HepG2 (cell line): ENCODE measurements at regions not wholly inside any gene's neighbourhood (a gene's known extent, or its start where the extent isn't known, plus 50 kb on each side); places are given as distances from the start of the nearest gene placed in this dataset.

Source experiments
- ASH2L ChIP-seq: fragments of 300-600, 200-600 bp; sonication (generic); IDR thresholded peaks from 2 replicates; pipeline ENCODE4 v1.7.0; 2017; ENCODE audit warnings: low read depth, mild to moderate bottlenecking, moderate library complexity, mixed read lengths, low read length; ENCODE audit not compliant: insufficient read length
- BCL6 ChIP-seq: IDR thresholded peaks from 2 replicates; pipeline ENCODE4 v1.6.1; 2016; ENCODE audit warnings: missing genetic modification reagents, missing compliant biosample characterization
- EHMT2 ChIP-seq: fragments of 200-600 bp; sonication (generic); IDR thresholded peaks from 2 replicates; pipeline ENCODE4 v1.7.0; 2017; ENCODE audit warnings: antibody characterized with exemption, low read depth, low read length, borderline replicate concordance
- GATAD2A ChIP-seq: IDR thresholded peaks from 2 replicates; pipeline ENCODE4 v1.6.1; 2016
- HDAC2 ChIP-seq: sonication (generic); formaldehyde crosslinking; IDR thresholded peaks from 2 replicates; pipeline ENCODE4 v1.4.0; 2020; ENCODE audit warnings: missing genetic modification reagents
- PHF21A ChIP-seq: sonication (generic); formaldehyde crosslinking; IDR thresholded peaks from 2 replicates; pipeline ENCODE4 v1.5.0; 2020; ENCODE audit warnings: mild to moderate bottlenecking, missing genetic modification reagents
- SMARCC2 ChIP-seq: fragments of 450-650 bp; IDR thresholded peaks from 2 replicates; pipeline ENCODE4 v1.6.1; 2017; ENCODE audit warnings: antibody characterized with exemption, mild to moderate bottlenecking
- SP140L ChIP-seq: sonication (generic); formaldehyde crosslinking; IDR thresholded peaks from 2 replicates; pipeline ENCODE4 v1.4.0; 2020; ENCODE audit warnings: missing genetic modification reagents, borderline replicate concordance
- THAP11 ChIP-seq: IDR thresholded peaks from 2 replicates; pipeline ENCODE4 v1.6.1; 2016; ENCODE audit warnings: missing biosample characterization, missing genetic modification reagents
- ZNF234 ChIP-seq: sonication (generic); formaldehyde crosslinking; conservative IDR thresholded peaks from 2 replicates; pipeline ENCODE4 v1.5.1; 2020; ENCODE audit warnings: mild to moderate bottlenecking, missing genetic modification reagents
- ZNF672 ChIP-seq: sonication (generic); formaldehyde crosslinking; IDR thresholded peaks from 2 replicates; pipeline ENCODE4 v1.8.1; 2022; ENCODE audit warnings: missing genetic modification reagents
- TF ChIP-seq, protein P1 (sequence below): sonication (generic); formaldehyde crosslinking; IDR thresholded peaks from 2 replicates; pipeline ENCODE4 v1.5.1; 2020; ENCODE audit warnings: mild to moderate bottlenecking, missing genetic modification reagents, borderline replicate concordance
- TF ChIP-seq, protein P2 (sequence below): sonication (generic); formaldehyde crosslinking; IDR thresholded peaks from 2 replicates; pipeline ENCODE4 v1.4.0; 2020; ENCODE audit warnings: mild to moderate bottlenecking, missing genetic modification reagents, borderline replicate concordance
- TF ChIP-seq, protein P3 (sequence below): IDR thresholded peaks from 2 replicates; pipeline ENCODE4 v1.4.0; 2020; ENCODE audit warnings: mild to moderate bottlenecking, missing genetic modification reagents
- TF ChIP-seq, protein P4 (sequence below): sonication (generic); formaldehyde crosslinking; IDR thresholded peaks from 2 replicates; pipeline ENCODE4 v1.5.0; 2020; ENCODE audit warnings: missing genetic modification reagents, mild to moderate bottlenecking, borderline replicate concordance

DNA sequence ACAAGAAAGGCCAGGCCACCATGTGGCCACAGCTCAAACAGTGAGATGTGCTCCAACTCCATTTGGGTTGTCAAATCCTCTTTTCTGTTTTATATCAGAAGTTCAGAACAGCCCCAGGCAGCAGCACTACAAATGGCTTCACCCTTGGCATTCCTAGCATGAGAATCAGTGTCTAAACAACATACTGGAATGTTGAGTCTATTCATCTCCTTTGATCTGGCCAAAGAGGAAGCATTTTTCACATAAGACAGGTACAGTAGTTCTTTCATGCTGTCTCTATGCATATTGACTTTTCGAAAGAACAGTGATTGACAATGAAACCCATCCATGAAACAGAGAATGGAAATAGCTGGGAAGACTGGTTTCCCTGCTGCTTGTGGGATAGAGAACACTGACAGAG is 289.5 kb downstream of the USP46 start (continued):
- TF ChIP-seq PHF21A (CRISPR knock-in tag): peak; percentile 55; the same call in 1 of the 2 replicates
- TF ChIP-seq, protein P1, sequence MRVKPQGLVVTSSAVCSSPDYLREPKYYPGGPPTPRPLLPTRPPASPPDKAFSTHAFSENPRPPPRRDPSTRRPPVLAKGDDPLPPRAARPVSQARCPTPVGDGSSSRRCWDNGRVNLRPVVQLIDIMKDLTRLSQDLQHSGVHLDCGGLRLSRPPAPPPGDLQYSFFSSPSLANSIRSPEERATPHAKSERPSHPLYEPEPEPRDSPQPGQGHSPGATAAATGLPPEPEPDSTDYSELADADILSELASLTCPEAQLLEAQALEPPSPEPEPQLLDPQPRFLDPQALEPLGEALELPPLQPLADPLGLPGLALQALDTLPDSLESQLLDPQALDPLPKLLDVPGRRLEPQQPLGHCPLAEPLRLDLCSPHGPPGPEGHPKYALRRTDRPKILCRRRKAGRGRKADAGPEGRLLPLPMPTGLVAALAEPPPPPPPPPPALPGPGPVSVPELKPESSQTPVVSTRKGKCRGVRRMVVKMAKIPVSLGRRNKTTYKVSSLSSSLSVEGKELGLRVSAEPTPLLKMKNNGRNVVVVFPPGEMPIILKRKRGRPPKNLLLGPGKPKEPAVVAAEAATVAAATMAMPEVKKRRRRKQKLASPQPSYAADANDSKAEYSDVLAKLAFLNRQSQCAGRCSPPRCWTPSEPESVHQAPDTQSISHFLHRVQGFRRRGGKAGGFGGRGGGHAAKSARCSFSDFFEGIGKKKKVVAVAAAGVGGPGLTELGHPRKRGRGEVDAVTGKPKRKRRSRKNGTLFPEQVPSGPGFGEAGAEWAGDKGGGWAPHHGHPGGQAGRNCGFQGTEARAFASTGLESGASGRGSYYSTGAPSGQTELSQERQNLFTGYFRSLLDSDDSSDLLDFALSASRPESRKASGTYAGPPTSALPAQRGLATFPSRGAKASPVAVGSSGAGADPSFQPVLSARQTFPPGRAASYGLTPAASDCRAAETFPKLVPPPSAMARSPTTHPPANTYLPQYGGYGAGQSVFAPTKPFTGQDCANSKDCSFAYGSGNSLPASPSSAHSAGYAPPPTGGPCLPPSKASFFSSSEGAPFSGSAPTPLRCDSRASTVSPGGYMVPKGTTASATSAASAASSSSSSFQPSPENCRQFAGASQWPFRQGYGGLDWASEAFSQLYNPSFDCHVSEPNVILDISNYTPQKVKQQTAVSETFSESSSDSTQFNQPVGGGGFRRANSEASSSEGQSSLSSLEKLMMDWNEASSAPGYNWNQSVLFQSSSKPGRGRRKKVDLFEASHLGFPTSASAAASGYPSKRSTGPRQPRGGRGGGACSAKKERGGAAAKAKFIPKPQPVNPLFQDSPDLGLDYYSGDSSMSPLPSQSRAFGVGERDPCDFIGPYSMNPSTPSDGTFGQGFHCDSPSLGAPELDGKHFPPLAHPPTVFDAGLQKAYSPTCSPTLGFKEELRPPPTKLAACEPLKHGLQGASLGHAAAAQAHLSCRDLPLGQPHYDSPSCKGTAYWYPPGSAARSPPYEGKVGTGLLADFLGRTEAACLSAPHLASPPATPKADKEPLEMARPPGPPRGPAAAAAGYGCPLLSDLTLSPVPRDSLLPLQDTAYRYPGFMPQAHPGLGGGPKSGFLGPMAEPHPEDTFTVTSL: peak; percentile 83; the same call in 1 of the 2 replicates
- peak; percentile 55 for TF ChIP-seq ASH2L
- TF ChIP-seq SP140L (CRISPR knock-in tag): no peak
- TF ChIP-seq BCL6: peak; percentile 97
- TF ChIP-seq, protein P2, sequence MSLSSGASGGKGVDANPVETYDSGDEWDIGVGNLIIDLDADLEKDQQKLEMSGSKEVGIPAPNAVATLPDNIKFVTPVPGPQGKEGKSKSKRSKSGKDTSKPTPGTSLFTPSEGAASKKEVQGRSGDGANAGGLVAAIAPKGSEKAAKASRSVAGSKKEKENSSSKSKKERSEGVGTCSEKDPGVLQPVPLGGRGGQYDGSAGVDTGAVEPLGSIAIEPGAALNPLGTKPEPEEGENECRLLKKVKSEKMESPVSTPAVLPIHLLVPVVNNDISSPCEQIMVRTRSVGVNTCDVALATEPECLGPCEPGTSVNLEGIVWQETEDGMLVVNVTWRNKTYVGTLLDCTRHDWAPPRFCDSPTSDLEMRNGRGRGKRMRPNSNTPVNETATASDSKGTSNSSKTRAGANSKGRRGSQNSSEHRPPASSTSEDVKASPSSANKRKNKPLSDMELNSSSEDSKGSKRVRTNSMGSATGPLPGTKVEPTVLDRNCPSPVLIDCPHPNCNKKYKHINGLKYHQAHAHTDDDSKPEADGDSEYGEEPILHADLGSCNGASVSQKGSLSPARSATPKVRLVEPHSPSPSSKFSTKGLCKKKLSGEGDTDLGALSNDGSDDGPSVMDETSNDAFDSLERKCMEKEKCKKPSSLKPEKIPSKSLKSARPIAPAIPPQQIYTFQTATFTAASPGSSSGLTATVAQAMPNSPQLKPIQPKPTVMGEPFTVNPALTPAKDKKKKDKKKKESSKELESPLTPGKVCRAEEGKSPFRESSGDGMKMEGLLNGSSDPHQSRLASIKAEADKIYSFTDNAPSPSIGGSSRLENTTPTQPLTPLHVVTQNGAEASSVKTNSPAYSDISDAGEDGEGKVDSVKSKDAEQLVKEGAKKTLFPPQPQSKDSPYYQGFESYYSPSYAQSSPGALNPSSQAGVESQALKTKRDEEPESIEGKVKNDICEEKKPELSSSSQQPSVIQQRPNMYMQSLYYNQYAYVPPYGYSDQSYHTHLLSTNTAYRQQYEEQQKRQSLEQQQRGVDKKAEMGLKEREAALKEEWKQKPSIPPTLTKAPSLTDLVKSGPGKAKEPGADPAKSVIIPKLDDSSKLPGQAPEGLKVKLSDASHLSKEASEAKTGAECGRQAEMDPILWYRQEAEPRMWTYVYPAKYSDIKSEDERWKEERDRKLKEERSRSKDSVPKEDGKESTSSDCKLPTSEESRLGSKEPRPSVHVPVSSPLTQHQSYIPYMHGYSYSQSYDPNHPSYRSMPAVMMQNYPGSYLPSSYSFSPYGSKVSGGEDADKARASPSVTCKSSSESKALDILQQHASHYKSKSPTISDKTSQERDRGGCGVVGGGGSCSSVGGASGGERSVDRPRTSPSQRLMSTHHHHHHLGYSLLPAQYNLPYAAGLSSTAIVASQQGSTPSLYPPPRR (CRISPR knock-in tag): peak; percentile 64
- TF ChIP-seq, protein P3, sequence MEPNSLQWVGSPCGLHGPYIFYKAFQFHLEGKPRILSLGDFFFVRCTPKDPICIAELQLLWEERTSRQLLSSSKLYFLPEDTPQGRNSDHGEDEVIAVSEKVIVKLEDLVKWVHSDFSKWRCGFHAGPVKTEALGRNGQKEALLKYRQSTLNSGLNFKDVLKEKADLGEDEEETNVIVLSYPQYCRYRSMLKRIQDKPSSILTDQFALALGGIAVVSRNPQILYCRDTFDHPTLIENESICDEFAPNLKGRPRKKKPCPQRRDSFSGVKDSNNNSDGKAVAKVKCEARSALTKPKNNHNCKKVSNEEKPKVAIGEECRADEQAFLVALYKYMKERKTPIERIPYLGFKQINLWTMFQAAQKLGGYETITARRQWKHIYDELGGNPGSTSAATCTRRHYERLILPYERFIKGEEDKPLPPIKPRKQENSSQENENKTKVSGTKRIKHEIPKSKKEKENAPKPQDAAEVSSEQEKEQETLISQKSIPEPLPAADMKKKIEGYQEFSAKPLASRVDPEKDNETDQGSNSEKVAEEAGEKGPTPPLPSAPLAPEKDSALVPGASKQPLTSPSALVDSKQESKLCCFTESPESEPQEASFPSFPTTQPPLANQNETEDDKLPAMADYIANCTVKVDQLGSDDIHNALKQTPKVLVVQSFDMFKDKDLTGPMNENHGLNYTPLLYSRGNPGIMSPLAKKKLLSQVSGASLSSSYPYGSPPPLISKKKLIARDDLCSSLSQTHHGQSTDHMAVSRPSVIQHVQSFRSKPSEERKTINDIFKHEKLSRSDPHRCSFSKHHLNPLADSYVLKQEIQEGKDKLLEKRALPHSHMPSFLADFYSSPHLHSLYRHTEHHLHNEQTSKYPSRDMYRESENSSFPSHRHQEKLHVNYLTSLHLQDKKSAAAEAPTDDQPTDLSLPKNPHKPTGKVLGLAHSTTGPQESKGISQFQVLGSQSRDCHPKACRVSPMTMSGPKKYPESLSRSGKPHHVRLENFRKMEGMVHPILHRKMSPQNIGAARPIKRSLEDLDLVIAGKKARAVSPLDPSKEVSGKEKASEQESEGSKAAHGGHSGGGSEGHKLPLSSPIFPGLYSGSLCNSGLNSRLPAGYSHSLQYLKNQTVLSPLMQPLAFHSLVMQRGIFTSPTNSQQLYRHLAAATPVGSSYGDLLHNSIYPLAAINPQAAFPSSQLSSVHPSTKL (CRISPR knock-in tag): peak; percentile 95
- TF ChIP-seq GATAD2A: peak; percentile 83
- TF ChIP-seq EHMT2: no peak
- peak; percentile 57; the same call in 1 of the 2 replicates for TF ChIP-seq HDAC2 (CRISPR knock-in tag)
- TF ChIP-seq, protein P4, sequence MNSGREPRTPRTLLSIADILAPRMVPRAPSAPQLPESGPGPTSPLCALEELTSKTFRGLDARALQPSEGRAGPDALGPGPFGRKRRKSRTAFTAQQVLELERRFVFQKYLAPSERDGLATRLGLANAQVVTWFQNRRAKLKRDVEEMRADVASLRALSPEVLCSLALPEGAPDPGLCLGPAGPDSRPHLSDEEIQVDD (CRISPR knock-in tag): no peak
- TF ChIP-seq THAP11: 0 out of 2 replicates have a peak, but pooled peaks have one; percentile 17
- TF ChIP-seq SMARCC2: no peak
- no peak for TF ChIP-seq ZNF234
- no peak for TF ChIP-seq ZNF672 (CRISPR knock-in tag)
